Gastroesophageal sphincter (tissue), 4 donors: ENCODE measurements at regions not wholly inside any gene's neighbourhood (a gene's known extent, or its start where the extent isn't known, plus 50 kb on each side); places are given as distances from the start of the nearest gene placed in this dataset.

Source experiments
- ATAC-seq: fragments of 150-250 bp; one replicate; pipeline ENCODE4 v1.9.1; 2016; ENCODE audit warnings: mild to moderate bottlenecking, moderate library complexity
- H3K27ac ChIP-seq, 4 donors: fragments of 200-600 bp; sonication (generic) in 3 of 4; 1 replicate in 3 of 4; 2 replicates in 1 of 4; pipeline ENCODE4 v1.5.1; 2016 to 2019
- H3K27me3 ChIP-seq: fragments of 200-600 bp; sonication (generic); one replicate; pipeline ENCODE4 v1.5.1; 2019
- H3K36me3 ChIP-seq, 2 donors: fragments of 200-600 bp; sonication (generic); one replicate each; pipeline ENCODE4 v1.5.1; 2019; ENCODE audit warnings: control low read depth in 1 of 2
- H3K4me1 ChIP-seq, 3 donors: fragments of 200-600 bp; sonication (generic); 1 replicate in 2 of 3; 2 replicates in 1 of 3; pipeline ENCODE4 v1.5.1; 2016 to 2019; ENCODE audit warnings: control low read depth in 2 of 3
- H3K4me3 ChIP-seq, 2 donors: fragments of 200-600 bp; sonication (generic); one replicate each; pipeline ENCODE4 v1.5.1; 2019; ENCODE audit warnings: mild to moderate bottlenecking in 1 of 2, moderate library complexity in 1 of 2
- H3K9me3 ChIP-seq, 3 donors: fragments of 200-600 bp; sonication (generic); one replicate each; pipeline ENCODE4 v1.5.1; 2017 to 2019; ENCODE audit warnings: control low read depth in 2 of 3
- CTCF ChIP-seq, 4 experiments: fragments of 200-600 bp in 2 of 4; fragments of 450-650 bp in 2 of 4; sonication (generic) in 1 of 4; IDR thresholded peaks; one replicate each; pipeline ENCODE4 v1.5.1; 2017 to 2019; ENCODE audit warnings: antibody characterized with exemption in 4 of 4, mild to moderate bottlenecking in 2 of 4, moderate library complexity in 2 of 4
- EP300 ChIP-seq: sonication (generic); formaldehyde crosslinking; IDR thresholded peaks from one replicate; pipeline ENCODE4 v1.6.1; 2017; ENCODE audit warnings: antibody characterized with exemption, mild to moderate bottlenecking
- POLR2A ChIP-seq, 2 donors: fragments of 450-650 bp; IDR thresholded peaks; one replicate each; pipeline ENCODE4 v1.6.1; 2017; ENCODE audit warnings: antibody characterized with exemption in 2 of 2, mild to moderate bottlenecking in 2 of 2, moderate library complexity in 1 of 2
- POLR2AphosphoS5 ChIP-seq: sonication (generic); formaldehyde crosslinking; IDR thresholded peaks from one replicate; pipeline ENCODE4 v1.6.1; 2017; ENCODE audit warnings: antibody characterized with exemption
- WGBS, 2 donors: methylation state at CpG; one replicate each; pipeline ENCODE4 v1.1.5; 2018; ENCODE audit warnings: low coverage in 1 of 2; 5-methylcytosine and 5-hydroxymethylcytosine counted together

- no peaks in the 10 kb centered on the region for H3K9me3 ChIP-seq
- WGBS, 2 donors, result 75 to 100% methylated on average over 2 to 6 of the region's 6 CpGs
- no peaks in the 10 kb centered on the region for H3K36me3 ChIP-seq
- TF ChIP-seq POLR2A (IDR thresholded peaks at IDR 0.05) (no peak), EP300 (no peak), POLR2AphosphoS5 (no peak), CTCF (IDR thresholded peaks at IDR 0.05) (no peak)
- no peak overlapping the region for H3K4me3 ChIP-seq
- H3K27ac ChIP-seq, result no peak overlapping the region
- ATAC-seq, result no peak
- no peaks in the 10 kb centered on the region for H3K4me1 ChIP-seq
- H3K27me3 ChIP-seq, result no peaks in the 10 kb centered on the region
These were observed 107.6 kb upstream of the SGK1 start for GRCh38 chr6:134425513-134425912.

GRCh38 chr6:134424798-134425170 lies 106.9 kb upstream of the SGK1 start:
- WGBS, 2 donors, result 77 to 83% methylated on average over 1 of the region's 1 CpG
- no peak for TF ChIP-seq POLR2AphosphoS5
- no peak for TF ChIP-seq EP300
- no peak for TF ChIP-seq CTCF (IDR thresholded peaks at IDR 0.05)
- no peak for TF ChIP-seq POLR2A (IDR thresholded peaks at IDR 0.05)
- Histone ChIP-seq H3K9me3 (no peaks in the 10 kb centered on the region), H3K4me3 (no peak overlapping the region), H3K27ac (no peak overlapping the region), H3K4me1 (no peaks in the 10 kb centered on the region), H3K36me3 (no peaks in the 10 kb centered on the region), H3K27me3 (no peaks in the 10 kb centered on the region)
- ATAC-seq, result no peak

GRCh38 chr6:134424165-134424797 lies 106.4 kb upstream of the SGK1 start:
- TF ChIP-seq EP300 (no peak), CTCF (IDR thresholded peaks at IDR 0.05) (no peak), POLR2AphosphoS5 (no peak), POLR2A (IDR thresholded peaks at IDR 0.05) (no peak)
- 41 to 50% methylated on average over 2 of the region's 2 CpGs for WGBS, 2 donors
- H3K27ac ChIP-seq, result no peak overlapping the region
- H3K36me3 ChIP-seq, result no peaks in the 10 kb centered on the region
- ATAC-seq, result no peak
- H3K4me3 ChIP-seq, result no peak overlapping the region
- H3K9me3 ChIP-seq, result no peaks in the 10 kb centered on the region
- H3K4me1 ChIP-seq, result no peaks in the 10 kb centered on the region
- no peaks in the 10 kb centered on the region for H3K27me3 ChIP-seq

- 79 to 88% methylated on average over 6 of the region's 6 CpGs for WGBS, 2 donors
- Histone ChIP-seq H3K4me1 (no peaks in the 10 kb centered on the region), H3K9me3 (no peaks in the 10 kb centered on the region), H3K36me3 (no peaks in the 10 kb centered on the region), H3K27ac (no peak overlapping the region), H3K27me3 (no peaks in the 10 kb centered on the region), H3K4me3 (no peak overlapping the region)
- TF ChIP-seq CTCF (IDR thresholded peaks at IDR 0.05) (no peak), POLR2A (IDR thresholded peaks at IDR 0.05) (no peak), EP300 (no peak), POLR2AphosphoS5 (no peak)
- ATAC-seq, result no peak
These were observed 104.7 kb upstream of the SGK1 start for GRCh38 chr6:134422426-134423231.

- Histone ChIP-seq H3K27me3 (no peaks in the 10 kb centered on the region), H3K36me3 (no peaks in the 10 kb centered on the region), H3K27ac (no peak overlapping the region), H3K4me1 (no peaks in the 10 kb centered on the region), H3K4me3 (no peak overlapping the region), H3K9me3 (no peaks in the 10 kb centered on the region)
- ATAC-seq, result no peak
- TF ChIP-seq POLR2AphosphoS5 (no peak), POLR2A (IDR thresholded peaks at IDR 0.05) (no peak), EP300 (no peak), CTCF (IDR thresholded peaks at IDR 0.05) (no peak)
- WGBS, 2 donors, result 40 to 43% methylated on average over 1 of the region's 1 CpG
These were observed 103.6 kb upstream of the SGK1 start for GRCh38 chr6:134421501-134421900.
